Nephron progenitor cell (in vitro differentiated cells): ENCODE measurements at regions not wholly inside any gene's neighbourhood (a gene's known extent, or its start where the extent isn't known, plus 50 kb on each side); places are given as distances from the start of the nearest gene placed in this dataset.

Experiments used
- DNase-seq: peaks from one replicate; pipeline ENCODE4 v3.0.0; 2021
- H3K27ac Mint-ChIP-seq: 2 replicates; pipeline ENCODE4 v1.8.0; 2021; ENCODE audit warnings: mild to moderate bottlenecking, moderate library complexity, mixed read lengths
- H3K27me3 Mint-ChIP-seq: 2 replicates; pipeline ENCODE4 v1.8.0; 2021; ENCODE audit warnings: mild to moderate bottlenecking, low read depth, mixed read lengths; ENCODE audit not compliant: poor library complexity
- H3K36me3 Mint-ChIP-seq: 2 replicates; pipeline ENCODE4 v1.8.0; 2021; ENCODE audit warnings: low read depth, mixed read lengths
- H3K4me1 Mint-ChIP-seq: 2 replicates; pipeline ENCODE4 v1.8.0; 2021; ENCODE audit warnings: mixed read lengths
- H3K4me3 Mint-ChIP-seq: 2 replicates; pipeline ENCODE4 v1.8.0; 2021; ENCODE audit warnings: mild to moderate bottlenecking, moderate library complexity, mixed read lengths
- H3K9me3 Mint-ChIP-seq: 2 replicates; pipeline ENCODE4 v1.8.0; 2021; ENCODE audit warnings: mild to moderate bottlenecking, moderate library complexity, mixed read lengths
- TF ChIP-seq, protein P1 (sequence below): fragments of 200-600 bp; sonication (generic); IDR thresholded peaks from 2 replicates; pipeline ENCODE4 v1.5.0; 2021; ENCODE audit warnings: antibody characterized with exemption

DNA sequence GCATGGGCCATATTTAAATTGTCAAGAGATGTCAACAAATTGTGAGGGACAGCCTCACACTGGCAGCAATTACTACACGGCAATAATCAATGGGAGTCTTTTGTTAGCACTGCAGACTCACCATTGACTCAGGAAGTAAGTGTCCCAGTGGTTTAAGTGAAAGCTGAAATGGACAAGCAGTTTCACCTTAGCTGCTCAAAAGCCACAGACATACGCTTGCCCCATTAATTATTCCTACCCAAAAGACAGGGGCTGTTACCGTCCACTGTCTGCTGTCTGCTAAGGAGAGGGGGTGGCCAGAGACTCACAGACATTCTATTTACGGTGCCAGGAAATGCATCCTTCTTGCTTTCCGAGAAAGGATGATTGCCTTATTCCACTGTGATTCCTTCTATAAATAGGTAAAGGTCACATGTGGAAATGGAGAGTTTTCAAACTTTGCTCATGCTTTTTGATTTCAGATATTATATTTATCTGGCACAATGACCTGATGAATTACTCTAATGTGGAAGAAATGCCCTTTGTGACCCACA lies 309.7 kb upstream of the NFE2L3 start:
- TF ChIP-seq, protein P1, sequence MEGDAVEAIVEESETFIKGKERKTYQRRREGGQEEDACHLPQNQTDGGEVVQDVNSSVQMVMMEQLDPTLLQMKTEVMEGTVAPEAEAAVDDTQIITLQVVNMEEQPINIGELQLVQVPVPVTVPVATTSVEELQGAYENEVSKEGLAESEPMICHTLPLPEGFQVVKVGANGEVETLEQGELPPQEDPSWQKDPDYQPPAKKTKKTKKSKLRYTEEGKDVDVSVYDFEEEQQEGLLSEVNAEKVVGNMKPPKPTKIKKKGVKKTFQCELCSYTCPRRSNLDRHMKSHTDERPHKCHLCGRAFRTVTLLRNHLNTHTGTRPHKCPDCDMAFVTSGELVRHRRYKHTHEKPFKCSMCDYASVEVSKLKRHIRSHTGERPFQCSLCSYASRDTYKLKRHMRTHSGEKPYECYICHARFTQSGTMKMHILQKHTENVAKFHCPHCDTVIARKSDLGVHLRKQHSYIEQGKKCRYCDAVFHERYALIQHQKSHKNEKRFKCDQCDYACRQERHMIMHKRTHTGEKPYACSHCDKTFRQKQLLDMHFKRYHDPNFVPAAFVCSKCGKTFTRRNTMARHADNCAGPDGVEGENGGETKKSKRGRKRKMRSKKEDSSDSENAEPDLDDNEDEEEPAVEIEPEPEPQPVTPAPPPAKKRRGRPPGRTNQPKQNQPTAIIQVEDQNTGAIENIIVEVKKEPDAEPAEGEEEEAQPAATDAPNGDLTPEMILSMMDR: no peak
- Mint-ChIP-seq H3K4me1 (peaks cover 63% of the 10 kb centered on the region), H3K27ac (peak overlapping the region; percentile 68), H3K36me3 (no peaks in the 10 kb centered on the region), H3K27me3 (no peaks in the 10 kb centered on the region), H3K4me3 (no peak overlapping the region), H3K9me3 (peaks cover 4% of the 10 kb centered on the region)
- DNase-seq: no peak

GRCh38 chr7:25843467-25843866 lies 308.5 kb upstream of the NFE2L3 start:
- Mint-ChIP-seq H3K4me1 (peaks cover 74% of the 10 kb centered on the region), H3K36me3 (no peaks in the 10 kb centered on the region), H3K9me3 (peaks cover 4% of the 10 kb centered on the region), H3K27me3 (peaks cover 2% of the 10 kb centered on the region), H3K4me3 (no peak overlapping the region), H3K27ac (no peak overlapping the region)
- DNase-seq: no peak
- TF ChIP-seq, protein P1: no peak

DNA sequence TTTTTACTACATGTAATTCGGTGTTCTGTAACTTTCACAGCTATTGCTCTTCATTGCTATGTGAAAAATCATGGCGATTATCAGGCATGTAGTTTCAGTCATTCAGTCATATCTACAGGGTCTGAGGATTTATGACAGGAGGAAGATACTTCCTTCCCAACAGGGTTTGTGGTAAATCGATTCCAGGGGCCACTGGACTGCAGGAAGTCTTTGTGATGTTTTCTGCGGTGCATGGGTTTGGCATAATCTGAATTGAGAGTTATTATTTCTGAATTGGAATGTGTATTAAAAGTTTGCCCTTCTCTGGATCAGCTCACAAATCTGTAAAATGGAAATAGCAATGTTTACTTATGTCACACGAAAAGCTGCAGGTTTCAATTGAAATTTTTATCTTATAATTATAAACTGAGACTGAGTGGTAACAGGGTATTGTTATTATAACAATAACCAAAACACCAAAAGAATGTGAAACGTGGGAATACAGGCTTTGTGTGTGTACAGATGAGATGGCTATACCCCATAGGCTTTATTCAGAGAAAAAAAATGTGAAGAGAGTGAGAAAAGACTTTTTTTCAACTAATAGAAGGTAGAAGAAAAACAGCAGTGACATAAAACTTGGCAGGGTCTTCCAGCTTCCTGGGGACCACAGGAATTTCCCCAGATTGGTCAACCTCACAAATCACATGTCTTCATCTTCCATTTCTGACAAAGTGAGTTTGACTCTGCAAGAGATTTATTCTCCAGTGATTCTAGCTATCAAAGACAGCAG lies 307.7 kb upstream of the NFE2L3 start:
- Mint-ChIP-seq H3K27ac (no peak overlapping the region), H3K9me3 (peaks cover 1% of the 10 kb centered on the region), H3K27me3 (peaks cover 2% of the 10 kb centered on the region)

GRCh38 chr7:25845464-25845863 lies 306.5 kb upstream of the NFE2L3 start:
- no peaks in the 10 kb centered on the region for H3K9me3 Mint-ChIP-seq
- H3K27ac Mint-ChIP-seq: no peak overlapping the region
- H3K36me3 Mint-ChIP-seq: no peaks in the 10 kb centered on the region
- DNase-seq: no peak
- H3K4me3 Mint-ChIP-seq: no peak overlapping the region
- TF ChIP-seq, protein P1: no peak
- H3K27me3 Mint-ChIP-seq: peaks cover 2% of the 10 kb centered on the region
- peaks cover 91% of the 10 kb centered on the region for H3K4me1 Mint-ChIP-seq

More for the DNA sequence above, 307.7 kb upstream of the NFE2L3 start:
- TF ChIP-seq, protein P1: no peak
- Mint-ChIP-seq H3K4me3 (no peak overlapping the region), H3K4me1 (peaks cover 82% of the 10 kb centered on the region), H3K36me3 (no peaks in the 10 kb centered on the region)
- DNase-seq: no peak

DNA sequence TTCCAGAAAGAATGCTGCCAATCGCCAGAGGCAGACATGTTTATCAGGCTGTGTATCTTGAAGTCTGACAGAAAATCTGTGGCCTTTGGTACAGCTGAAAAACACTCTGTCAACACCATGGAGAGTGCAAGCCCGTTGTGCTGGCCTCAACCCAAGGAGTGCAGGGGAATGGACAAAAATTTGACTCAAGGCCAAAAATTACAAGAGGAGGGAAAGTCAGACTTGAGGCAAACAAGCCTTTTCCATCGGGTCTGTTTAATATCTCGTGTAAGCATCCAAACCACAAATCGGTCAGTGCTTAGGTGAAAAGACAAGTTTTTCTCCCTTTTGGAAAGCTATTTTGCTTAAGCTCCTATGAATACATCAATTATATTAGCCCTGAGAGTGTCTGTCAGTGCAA lies 305.3 kb upstream of the NFE2L3 start:
- peaks cover 98% of the 10 kb centered on the region for H3K4me1 Mint-ChIP-seq
- H3K27ac Mint-ChIP-seq: no peak overlapping the region
- DNase-seq: no peak

More for the DNA sequence above, 305.3 kb upstream of the NFE2L3 start:
- no peaks in the 10 kb centered on the region for H3K9me3 Mint-ChIP-seq
- H3K36me3 Mint-ChIP-seq: no peaks in the 10 kb centered on the region
- no peak overlapping the region for H3K4me3 Mint-ChIP-seq
- TF ChIP-seq, protein P1: no peak
- peaks cover 2% of the 10 kb centered on the region for H3K27me3 Mint-ChIP-seq
